ENCODE measurements at regions not wholly inside any gene's neighbourhood (a gene's known extent, or its start where the extent isn't known, plus 50 kb on each side); places are given as distances from the start of the nearest gene placed in this dataset.

- TF ChIP-seq EZH2 (IDR thresholded peaks at IDR 0.05; ENCODE audit: insufficient read depth, poor library complexity, severe bottlenecking) (no peak), EZH2phosphoT487 (IDR thresholded peaks at IDR 0.05; ENCODE audit: insufficient read depth, low read depth) (no peak)
Observed at GRCh38 chr10:62561151-62561550, 187.0 kb downstream of the ZNF365 start.

Data from GM23248 (cell line).